ENCODE measurements at regions not wholly inside any gene's neighbourhood (a gene's known extent, or its start where the extent isn't known, plus 50 kb on each side); places are given as distances from the start of the nearest gene placed in this dataset.
A peak's percentile ranks its signal among the peaks of the same experiment; 100 is the strongest.

DNA sequence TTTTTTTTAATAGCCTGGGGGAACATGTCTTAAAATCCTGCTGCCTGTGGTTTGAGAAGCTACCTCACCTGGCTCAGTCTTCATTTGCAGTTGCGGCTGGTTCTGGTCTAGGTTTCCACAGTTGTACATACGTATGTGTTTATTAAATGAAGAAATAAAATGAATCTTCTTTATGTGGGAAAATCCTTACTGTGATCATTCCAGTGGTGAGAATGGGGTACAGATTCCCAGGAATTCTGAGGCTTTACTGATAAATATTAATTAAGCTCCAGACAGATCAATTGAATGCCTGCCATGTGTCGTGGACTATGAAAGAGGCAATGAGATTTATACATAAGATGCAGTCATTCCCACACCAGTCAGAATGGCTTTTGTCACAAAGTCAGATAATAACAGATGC, 356.1 kb upstream of the GRM7 start:
- peaks cover 36% of the 10 kb centered on the region for H3K36me3 Mint-ChIP-seq (ENCODE audit: low read depth)
- Histone ChIP-seq H3K27ac (ENCODE audit: low read depth, low read length) (no peak overlapping the region), H3K4me3 (ENCODE audit: low read length) (no peak overlapping the region), H3K27me3 (ENCODE audit: control insufficient read depth, insufficient read depth, low read length, poor library complexity, severe bottlenecking) (no peaks in the 10 kb centered on the region), H3K9ac (ENCODE audit: extremely low read depth, low read length, poor library complexity, severe bottlenecking) (no peak overlapping the region), H3K36me3 (ENCODE audit: control insufficient read depth, insufficient read depth, low read length) (no peaks in the 10 kb centered on the region), H3K9me3 (ENCODE audit: control insufficient read depth, low read length) (no peaks in the 10 kb centered on the region), H3K4me1 (ENCODE audit: control insufficient read depth, insufficient read depth, low read length) (no peaks in the 10 kb centered on the region)
- DNase-seq, result no peak
- no peaks in the 10 kb centered on the region for H3K27me3 Mint-ChIP-seq (ENCODE audit: insufficient read depth)
- WGBS, 2 experiments (ENCODE audit: insufficient coverage in 1 of 2, insufficient read length in 1 of 2), result 89 to 94% methylated on average over 2 to 3 of the region's 3 CpGs
- TF ChIP-seq, protein P1, sequence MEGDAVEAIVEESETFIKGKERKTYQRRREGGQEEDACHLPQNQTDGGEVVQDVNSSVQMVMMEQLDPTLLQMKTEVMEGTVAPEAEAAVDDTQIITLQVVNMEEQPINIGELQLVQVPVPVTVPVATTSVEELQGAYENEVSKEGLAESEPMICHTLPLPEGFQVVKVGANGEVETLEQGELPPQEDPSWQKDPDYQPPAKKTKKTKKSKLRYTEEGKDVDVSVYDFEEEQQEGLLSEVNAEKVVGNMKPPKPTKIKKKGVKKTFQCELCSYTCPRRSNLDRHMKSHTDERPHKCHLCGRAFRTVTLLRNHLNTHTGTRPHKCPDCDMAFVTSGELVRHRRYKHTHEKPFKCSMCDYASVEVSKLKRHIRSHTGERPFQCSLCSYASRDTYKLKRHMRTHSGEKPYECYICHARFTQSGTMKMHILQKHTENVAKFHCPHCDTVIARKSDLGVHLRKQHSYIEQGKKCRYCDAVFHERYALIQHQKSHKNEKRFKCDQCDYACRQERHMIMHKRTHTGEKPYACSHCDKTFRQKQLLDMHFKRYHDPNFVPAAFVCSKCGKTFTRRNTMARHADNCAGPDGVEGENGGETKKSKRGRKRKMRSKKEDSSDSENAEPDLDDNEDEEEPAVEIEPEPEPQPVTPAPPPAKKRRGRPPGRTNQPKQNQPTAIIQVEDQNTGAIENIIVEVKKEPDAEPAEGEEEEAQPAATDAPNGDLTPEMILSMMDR (conservative IDR thresholded peaks at IDR 0.05), result no peak
- peaks cover 12% of the 10 kb centered on the region for H3K4me1 Mint-ChIP-seq
- peaks cover 35% of the 10 kb centered on the region for H3K9me3 Mint-ChIP-seq
- no peak overlapping the region for H3K4me3 Mint-ChIP-seq
- H3K27ac Mint-ChIP-seq, result no peak overlapping the region

DNA sequence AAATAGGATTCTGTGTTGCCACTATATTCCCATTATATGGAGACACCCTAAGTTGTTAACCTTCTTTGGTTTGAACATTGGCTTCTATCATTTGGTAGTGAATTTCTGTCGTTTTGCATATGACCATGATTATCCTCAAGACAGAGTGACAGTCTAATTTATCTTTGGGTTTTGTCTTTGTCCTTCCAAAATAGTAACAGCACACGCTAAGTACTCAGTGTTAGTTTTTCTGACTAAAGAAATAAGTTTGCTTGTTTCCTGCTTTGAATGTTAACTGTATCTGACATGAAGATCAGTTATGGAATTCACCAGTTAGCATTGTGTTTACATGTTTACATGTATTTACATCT, 352.5 kb upstream of the GRM7 start:
- Histone ChIP-seq H3K27ac (ENCODE audit: low read depth, low read length) (no peak overlapping the region), H3K36me3 (ENCODE audit: control insufficient read depth, insufficient read depth, low read length) (no peaks in the 10 kb centered on the region), H3K9me3 (ENCODE audit: control insufficient read depth, low read length) (no peaks in the 10 kb centered on the region), H3K9ac (ENCODE audit: extremely low read depth, low read length, poor library complexity, severe bottlenecking) (no peak overlapping the region), H3K27me3 (ENCODE audit: control insufficient read depth, insufficient read depth, low read length, poor library complexity, severe bottlenecking) (no peaks in the 10 kb centered on the region), H3K4me3 (ENCODE audit: low read length) (peak overlapping the region; percentile 37), H3K4me1 (ENCODE audit: control insufficient read depth, insufficient read depth, low read length) (peaks cover 4% of the 10 kb centered on the region)
- DNase-seq, result no peak
- Mint-ChIP-seq H3K27ac (no peak overlapping the region), H3K27me3 (ENCODE audit: insufficient read depth) (no peaks in the 10 kb centered on the region), H3K4me1 (peaks cover 8% of the 10 kb centered on the region), H3K9me3 (peaks cover 27% of the 10 kb centered on the region), H3K36me3 (ENCODE audit: low read depth) (peaks cover 29% of the 10 kb centered on the region), H3K4me3 (no peak overlapping the region)
- TF ChIP-seq, protein P1 (conservative IDR thresholded peaks at IDR 0.05), result no peak
- 76% methylated on average over 2 of the region's 2 CpGs; no CpG with 5 or more reads in 1 of the 2 experiments for WGBS, 2 experiments (ENCODE audit: insufficient coverage in 1 of 2, insufficient read length in 1 of 2)

DNA sequence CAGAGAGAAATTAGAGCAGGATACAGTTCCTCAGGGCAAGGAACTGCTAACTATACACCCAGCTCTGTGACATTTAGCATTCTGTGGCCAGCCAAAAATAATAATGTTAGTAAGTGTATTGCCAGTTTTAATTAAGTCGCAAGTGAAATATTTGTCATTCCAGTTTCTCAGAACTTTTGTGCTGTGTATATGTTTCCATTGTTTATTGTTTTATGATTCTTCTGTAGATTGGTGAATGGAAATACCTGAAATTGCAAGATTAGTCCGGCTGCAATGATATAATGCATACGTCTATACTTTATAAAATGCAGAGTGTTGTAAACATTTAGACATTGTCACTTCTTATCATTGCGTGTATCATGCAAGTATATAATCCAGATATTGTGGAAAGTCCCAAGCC, 351.3 kb upstream of the GRM7 start:
- no peak for DNase-seq
- TF ChIP-seq, protein P1 (conservative IDR thresholded peaks at IDR 0.05), result no peak
- H3K36me3 Mint-ChIP-seq (ENCODE audit: low read depth), result peaks cover 20% of the 10 kb centered on the region
- H3K9ac ChIP-seq (ENCODE audit: extremely low read depth, low read length, poor library complexity, severe bottlenecking), result no peak overlapping the region
- peaks cover 8% of the 10 kb centered on the region for H3K4me1 Mint-ChIP-seq
- H3K27me3 Mint-ChIP-seq (ENCODE audit: insufficient read depth), result no peaks in the 10 kb centered on the region
- 92 to 96% methylated on average over 3 to 4 of the region's 4 CpGs for WGBS, 2 experiments (ENCODE audit: insufficient coverage in 1 of 2, insufficient read length in 1 of 2)
- H3K27me3 ChIP-seq (ENCODE audit: control insufficient read depth, insufficient read depth, low read length, poor library complexity, severe bottlenecking), result peaks cover 5% of the 10 kb centered on the region
- H3K4me1 ChIP-seq (ENCODE audit: control insufficient read depth, insufficient read depth, low read length), result peaks cover 4% of the 10 kb centered on the region
- peaks cover 19% of the 10 kb centered on the region for H3K9me3 Mint-ChIP-seq
- H3K4me3 Mint-ChIP-seq, result no peak overlapping the region
- H3K36me3 ChIP-seq (ENCODE audit: control insufficient read depth, insufficient read depth, low read length), result no peaks in the 10 kb centered on the region
- no peaks in the 10 kb centered on the region for H3K9me3 ChIP-seq (ENCODE audit: control insufficient read depth, low read length)
- H3K4me3 ChIP-seq (ENCODE audit: low read length), result peak overlapping the region; percentile 37
- H3K27ac ChIP-seq (ENCODE audit: low read depth, low read length), result no peak overlapping the region
- H3K27ac Mint-ChIP-seq, result no peak overlapping the region

All from endodermal cell (in vitro differentiated cells).